ENCODE measurements at regions not wholly inside any gene's neighbourhood (a gene's known extent, or its start where the extent isn't known, plus 50 kb on each side); places are given as distances from the start of the nearest gene placed in this dataset.

DNA sequence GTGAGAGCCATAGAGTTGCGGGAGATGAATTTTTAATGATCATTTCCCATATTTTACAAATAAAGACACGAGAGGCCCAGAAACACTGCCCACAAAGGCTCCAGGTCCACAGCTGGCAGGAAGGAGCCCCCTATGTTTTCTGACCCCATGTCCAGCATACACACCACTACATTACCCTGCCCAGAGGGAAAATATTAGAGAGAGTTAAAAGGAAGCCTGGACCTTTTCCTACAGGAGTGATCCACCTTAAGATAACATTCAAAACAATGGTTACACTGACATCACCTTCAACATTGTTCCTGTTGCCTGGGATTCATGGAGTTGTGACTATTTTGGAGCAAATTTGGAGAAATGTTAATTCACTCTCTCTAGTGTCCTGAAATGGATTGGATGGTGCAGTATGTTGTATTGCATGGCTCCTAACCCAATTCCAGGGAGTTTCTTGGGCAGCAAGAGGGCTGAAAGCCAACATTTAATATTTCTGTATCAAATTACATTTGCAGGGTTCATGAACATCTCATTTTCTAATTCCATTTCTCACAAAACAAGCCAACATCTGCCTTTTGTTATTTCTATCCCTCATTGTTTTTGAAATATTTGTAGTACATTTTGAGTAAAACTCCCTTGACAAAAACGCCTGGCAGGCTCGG lies 172.5 kb downstream of the DLEU7 start:
- no peak for DNase-seq

DNA sequence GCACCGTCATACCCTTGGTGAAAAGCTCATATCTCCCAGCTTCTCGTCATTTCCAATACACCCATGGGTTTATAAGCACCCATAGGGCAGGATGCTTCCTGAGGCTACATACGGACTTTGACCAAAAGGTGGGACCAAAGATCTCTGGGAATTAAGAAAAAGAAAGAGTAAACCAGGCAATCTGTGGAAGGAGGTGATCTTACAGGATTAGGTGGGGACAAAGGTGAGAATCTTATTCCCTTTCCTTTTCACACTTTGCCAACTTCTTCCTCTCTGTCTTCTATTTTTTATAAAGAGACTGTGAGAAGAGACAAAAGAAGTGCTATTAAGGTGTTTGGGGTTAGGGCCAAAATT lies 172.0 kb downstream of the DLEU7 start:
- no peak for DNase-seq

DNA sequence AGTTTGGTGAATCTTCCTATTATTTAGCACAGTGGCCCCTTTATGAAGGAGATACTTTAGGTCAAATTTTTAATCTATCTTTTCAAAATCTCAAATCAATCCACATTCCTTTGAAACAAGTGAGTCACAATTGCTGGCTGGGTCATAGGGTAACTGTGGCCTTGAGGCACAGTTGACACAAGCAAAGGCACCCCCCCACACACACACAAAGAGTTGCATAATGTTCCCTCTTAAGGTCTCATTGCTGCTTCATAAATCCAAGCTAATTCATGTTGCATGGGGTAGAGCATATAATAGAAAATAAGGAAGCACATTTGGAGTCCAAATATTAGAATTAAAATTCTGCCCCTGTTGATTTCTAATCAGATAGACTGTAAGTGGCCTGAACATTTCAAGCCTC lies 171.5 kb downstream of the DLEU7 start:
- DNase-seq: no peak

DNA sequence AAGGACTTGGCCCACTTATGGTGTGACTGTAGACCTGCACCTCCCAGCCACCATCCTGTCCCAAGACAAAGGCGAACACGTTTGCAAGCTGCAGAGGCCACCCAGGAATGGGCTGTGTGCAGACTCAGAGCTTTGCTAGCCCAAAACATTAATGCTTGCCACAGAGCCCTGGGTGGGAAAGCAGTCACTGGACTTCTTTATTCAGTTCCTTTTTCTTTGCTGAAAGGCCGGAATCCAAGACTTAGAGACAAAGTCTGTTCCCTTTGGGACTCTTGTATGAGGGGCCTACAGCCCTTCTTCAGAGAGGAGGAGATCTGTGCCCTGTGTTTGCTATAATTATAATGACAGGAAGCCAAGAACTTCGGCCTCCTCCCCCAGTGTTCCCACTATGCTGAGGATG lies 167.8 kb downstream of the DLEU7 start:
- no peak for DNase-seq

- DNase-seq: peak; percentile 86
Observed at GRCh38 chr13:50676602-50677001, 166.9 kb downstream of the DLEU7 start.

DNA sequence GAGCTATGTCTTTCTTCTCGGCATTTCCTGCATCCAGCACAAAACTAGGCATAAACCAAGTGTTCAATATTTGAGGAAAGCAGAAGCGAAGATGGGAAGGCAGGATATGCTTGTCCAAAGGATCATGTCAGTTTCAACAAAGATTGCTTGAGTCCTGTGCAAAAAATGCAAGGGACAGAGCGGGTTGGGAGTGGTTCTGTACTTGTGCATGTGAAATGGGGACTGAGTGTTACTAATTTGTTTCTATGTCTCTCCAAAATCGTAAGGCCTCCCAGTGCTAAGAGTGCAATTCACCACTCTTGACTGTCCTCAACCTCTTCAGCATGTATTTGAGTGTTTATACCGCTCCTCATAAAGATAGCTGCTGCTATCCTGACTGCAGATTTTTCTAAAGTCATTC lies 166.2 kb downstream of the DLEU7 start:
- no peak for DNase-seq

DNA sequence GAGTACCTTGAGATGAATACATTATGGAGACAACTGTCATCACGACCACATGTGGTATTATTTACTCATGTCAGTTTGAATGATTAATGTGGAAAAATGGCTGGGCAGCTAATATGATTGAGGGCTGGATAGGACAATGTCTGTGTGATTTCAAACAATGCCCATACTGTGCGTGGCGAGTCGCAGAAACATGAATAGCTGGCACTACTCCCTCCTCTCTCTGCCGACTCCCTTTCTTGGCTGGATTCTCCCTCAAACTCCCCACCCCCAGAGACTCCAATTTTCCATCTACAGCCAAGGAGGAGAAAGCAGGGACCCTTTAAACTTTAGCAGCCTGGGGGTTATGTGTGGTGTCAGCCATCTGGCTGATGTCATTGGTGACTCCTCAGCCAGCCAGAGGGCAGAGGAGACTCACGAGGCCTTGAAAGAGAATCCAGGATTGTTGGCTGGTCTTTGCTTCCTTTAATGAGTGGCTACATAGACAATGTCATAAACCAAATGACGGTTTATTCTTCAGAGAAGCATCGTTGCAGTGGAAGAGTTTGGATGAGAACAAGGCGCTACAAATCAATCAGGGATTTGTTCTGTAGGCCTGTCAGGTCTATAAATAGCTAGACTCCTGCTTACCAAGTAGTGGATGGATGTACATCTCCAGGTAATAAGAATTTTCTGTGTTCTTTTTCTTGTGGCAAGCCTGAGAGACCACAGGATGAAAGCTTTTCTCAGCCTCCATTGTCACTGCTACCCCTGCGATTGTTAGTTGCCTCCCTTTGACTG lies 165.6 kb downstream of the DLEU7 start:
- DNase-seq: peak; percentile 44

- peak; percentile 94 for DNase-seq
Observed at GRCh38 chr13:50678464-50679162, 164.9 kb downstream of the DLEU7 start.

- peak; percentile 80 for DNase-seq
Observed at GRCh38 chr13:50679321-50679720, 164.2 kb downstream of the DLEU7 start.

GRCh38 chr13:50682002-50682401 lies 161.5 kb downstream of the DLEU7 start:
- no peak for DNase-seq

- no peak for DNase-seq
Observed at GRCh38 chr13:50682966-50683365, 160.5 kb downstream of the DLEU7 start.

DNA sequence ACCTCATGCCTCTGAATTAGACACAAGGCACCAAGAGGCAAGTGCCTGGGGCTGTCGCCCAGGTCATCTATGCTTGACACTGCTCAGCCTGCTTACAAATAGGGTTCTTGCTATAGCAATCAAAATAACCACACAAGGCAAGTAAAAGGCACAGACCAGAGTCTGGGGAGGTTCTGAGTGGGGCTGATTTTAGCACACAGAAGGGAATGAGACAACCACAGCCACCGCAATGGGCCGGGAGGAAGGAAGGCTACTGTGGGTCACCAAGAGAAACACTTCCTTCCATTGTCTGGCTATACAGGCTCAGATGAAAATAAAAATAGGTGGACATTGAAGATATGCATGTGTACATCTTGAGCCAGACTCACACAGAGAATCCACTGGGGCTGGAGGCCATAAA lies 159.1 kb downstream of the DLEU7 start:
- DNase-seq: no peak

DNA sequence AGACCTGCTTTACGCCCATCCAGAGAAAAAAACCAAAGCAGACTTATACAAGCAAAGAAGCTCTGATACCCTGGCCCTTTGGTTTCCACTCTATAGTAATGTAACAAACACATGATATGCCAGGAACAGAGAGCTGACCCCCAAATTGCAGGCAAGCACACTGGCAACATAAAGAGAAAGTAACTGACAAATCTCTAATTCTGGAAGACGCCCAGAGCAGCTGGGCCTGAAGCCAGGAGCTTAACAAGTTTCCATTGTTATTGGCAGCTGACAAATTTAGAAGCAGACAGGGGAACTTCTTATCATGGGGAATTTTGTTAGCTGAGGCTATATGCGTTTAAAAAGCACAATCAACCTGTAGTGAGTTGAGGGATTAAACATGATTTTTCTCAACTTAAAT lies 158.0 kb downstream of the DLEU7 start:
- DNase-seq: peak; percentile 69

DNA sequence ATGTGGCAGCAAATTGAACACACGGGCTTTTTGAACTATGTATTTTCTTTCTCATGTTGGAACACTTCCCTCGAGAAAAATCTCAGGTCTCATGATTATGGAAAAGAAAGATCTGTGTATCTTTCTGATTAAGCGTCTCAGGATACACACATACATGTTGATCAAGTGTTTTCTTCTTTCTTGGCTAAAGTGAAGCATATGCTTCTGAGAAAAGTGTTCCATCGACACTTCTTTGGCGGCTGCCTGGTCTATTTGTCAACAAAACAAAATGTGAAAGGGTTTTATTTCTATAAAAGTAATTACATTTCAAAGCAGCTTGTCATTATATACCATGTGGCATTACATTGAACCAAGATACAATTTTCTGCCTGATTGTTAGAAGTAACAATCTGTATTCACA lies 157.5 kb downstream of the DLEU7 start:
- no peak for DNase-seq

- no peak for DNase-seq
Observed at GRCh38 chr13:50686551-50686950, 156.9 kb downstream of the DLEU7 start.

GRCh38 chr13:50687545-50687944 lies 155.9 kb downstream of the DLEU7 start:
- no peak for DNase-seq

GRCh38 chr13:50690006-50690405 lies 153.5 kb downstream of the DLEU7 start:
- DNase-seq: no peak

DNA sequence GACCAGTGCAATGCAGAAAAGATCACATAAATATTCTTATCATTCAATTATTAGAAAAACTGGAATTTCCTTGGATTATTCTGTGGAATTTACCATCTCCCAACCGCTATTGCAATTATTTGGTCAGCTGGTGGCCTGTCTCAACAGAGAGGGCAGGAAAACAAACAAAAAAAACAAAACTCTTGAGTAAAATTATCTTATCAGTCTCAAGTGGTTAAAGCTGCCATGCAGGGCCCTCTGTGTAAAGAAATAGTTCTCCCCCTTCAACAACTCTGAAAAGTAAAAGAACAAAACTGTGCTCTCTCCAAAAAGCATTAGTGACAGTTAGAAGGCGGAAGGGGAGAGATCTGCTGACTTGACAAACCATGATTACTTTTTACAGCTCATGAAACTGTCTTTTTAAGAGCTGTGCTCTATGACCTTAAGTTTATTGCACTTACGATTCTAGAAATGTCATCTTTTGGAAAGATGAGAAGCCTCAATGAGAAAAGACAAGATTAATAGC lies 152.3 kb downstream of the DLEU7 start:
- no peak for DNase-seq

- no peak for DNase-seq
Observed at GRCh38 chr13:50691681-50692263, 151.7 kb downstream of the DLEU7 start.

GRCh38 chr13:50692396-50692915 lies 151.0 kb downstream of the DLEU7 start:
- DNase-seq: no peak

DNA sequence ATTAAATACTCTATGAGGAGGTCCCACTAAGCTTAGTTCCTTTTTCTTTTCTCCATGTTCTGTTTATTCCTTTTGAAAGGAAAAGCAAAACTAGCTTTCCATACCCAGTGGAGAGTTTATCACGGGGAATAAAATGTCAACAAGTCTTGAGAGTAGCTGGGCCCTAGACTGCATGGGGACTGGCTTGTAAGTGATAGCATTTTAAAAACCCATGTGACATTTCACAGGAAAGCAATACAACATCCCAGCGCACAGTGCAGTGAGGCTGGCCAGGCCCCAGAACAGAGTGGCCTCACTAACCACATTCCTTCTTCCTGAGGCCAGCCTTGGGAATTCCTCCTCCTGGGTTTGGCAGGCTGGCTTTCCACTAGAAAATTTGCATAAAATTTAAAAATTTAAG lies 149.8 kb downstream of the DLEU7 start:
- peak; percentile 65 for DNase-seq

- no peak for DNase-seq
Observed at GRCh38 chr13:50697746-50698539, 145.5 kb downstream of the DLEU7 start.

All from fibroblast of skin of right quadriceps (primary cell).